SKM-1 treated with dmso at 0.1 percent for 144 hours (cell line): ENCODE measurements at regions not wholly inside any gene's neighbourhood (a gene's known extent, or its start where the extent isn't known, plus 50 kb on each side); places are given as distances from the start of the nearest gene placed in this dataset.

Source experiments
- DNase-seq: peaks from one replicate; lab custom pipeline; 2025; ENCODE audit not compliant: unreplicated experiment; lab: John Stamatoyannopoulos, UW

DNA sequence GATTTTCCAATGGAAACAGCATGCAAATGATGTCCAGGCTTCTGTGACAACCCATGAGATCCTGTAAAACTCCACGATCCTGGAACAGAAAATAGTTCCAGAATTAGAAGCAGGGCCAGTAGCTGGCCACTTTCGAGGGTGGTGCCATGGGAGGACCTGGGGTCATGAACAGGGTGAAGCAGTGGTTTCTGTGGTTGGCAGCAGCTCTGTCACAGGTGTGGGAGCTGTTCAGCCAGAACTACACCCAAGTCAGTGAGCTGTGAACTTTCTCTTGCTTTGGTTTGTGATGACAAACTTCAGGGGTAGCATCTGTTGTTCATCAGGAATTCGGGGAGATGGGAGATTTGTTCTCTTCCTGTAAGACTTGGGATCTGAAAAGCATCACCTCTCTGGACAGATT lies 314.4 kb upstream of the NT5C1B start:
- DNase-seq: no peak

GRCh38 chr2:18901242-18901641 lies 311.9 kb upstream of the NT5C1B start:
- DNase-seq: no peak

DNA sequence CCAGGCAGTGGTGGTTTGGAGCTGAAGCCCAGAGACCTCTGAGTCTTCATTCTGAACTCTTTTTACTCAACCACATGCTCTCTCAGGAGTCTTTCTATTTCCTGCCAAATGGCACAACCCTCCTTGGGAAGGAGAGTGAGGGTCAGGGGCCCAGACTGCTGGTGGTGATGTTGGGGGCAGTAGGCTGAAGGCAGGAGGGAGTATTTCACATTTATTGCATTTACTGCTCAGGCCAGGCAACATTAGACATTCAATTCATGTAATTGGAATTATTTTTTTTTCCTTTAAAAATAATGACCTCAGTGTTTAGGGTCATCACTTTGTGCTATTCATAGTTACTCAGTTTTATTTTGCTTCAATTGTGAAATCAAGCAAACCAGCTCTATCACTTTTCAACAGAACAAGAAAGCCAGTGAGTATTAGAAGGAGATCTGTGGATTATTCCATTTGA lies 311.3 kb upstream of the NT5C1B start:
- no peak for DNase-seq

DNA sequence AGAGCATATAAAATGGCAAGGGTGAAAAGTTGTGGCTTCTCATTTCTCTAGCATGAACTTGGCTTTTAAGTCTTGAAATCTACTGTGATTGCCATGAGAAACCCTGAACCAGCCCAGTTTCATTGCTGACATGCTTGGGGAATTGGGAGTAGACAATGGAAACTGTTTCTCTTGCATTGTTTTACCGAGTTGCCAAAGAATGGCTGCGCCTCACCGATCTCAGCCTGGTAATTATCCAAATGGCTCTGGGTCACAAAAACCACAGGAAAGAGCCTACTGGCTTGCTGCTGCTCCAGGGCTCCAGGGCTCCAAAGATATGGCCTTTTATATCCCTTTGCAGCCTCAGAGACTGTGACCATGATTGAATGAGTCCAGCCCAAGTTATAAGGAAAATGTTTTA lies 310.4 kb upstream of the NT5C1B start:
- no peak for DNase-seq

DNA sequence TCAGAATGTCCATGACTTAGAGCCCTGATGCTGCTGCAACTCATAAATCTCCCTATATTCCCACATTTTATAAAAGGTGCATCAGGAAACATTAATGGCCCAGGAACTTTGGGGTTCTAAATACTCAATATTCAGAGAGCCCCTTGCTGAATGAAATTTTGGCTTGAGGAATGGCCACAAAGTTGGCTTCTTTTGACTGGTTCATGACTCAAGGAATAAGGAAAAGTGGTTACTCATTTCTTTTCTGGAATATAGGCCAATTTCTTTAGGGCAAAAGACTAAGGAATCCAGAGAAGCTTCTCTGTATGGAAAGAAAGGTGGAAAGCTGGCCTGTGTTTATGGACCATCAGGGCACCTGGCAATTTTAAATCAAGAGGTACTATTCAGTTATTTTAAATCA lies 308.9 kb upstream of the NT5C1B start:
- DNase-seq: no peak

DNA sequence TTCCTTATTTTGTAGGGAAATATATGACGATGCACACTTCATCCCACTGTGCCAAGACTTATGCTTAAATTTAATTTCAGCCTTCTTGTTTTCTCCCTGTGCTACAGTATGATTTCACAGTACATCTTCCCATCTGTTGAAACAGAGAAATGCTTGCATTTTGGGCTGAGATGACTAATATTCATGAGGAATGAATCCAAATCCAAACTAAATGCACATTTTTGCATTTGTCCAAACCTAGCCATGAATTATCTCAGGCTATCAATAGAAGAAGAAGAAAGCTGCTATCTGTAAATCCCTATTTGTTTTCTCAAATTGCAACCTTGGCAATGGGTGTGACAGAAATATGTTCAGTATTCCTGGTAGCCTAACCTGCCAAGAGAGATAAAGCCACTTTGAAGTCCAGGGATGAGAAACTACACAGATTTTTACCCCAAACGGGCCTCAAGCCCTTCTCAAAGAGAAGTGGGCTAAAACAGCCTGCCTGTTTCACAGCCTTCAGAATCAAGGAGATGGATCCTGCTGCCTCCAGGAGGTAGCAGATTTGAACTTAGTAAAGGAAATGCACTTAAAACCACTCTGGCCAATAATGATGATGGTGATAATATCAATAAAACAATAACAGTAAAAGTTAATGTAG lies 306.9 kb upstream of the NT5C1B start:
- no peak for DNase-seq

- no peak for DNase-seq
Observed at GRCh38 chr2:18891600-18892345, 302.4 kb upstream of the NT5C1B start.

GRCh38 chr2:18889565-18890332 lies 300.4 kb upstream of the NT5C1B start:
- no peak for DNase-seq

DNA sequence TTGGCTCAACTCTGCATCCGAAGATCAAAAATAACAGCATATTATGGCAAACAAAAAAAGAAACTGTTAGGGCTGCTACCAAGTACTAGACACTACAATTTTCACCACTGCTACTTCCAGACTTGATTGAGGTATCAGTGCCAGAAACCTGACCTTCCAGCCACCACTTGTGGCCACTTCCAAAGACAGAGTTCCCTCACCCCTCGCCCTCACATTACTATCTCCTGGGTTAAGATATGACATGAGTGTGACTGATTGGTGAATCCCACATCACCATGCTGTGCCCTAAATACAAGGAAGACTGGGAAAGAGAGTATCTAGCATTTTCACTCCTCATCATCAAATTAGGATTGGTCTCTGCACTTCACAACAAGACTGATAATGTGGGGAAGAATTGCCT lies 296.1 kb upstream of the NT5C1B start:
- DNase-seq: no peak

DNA sequence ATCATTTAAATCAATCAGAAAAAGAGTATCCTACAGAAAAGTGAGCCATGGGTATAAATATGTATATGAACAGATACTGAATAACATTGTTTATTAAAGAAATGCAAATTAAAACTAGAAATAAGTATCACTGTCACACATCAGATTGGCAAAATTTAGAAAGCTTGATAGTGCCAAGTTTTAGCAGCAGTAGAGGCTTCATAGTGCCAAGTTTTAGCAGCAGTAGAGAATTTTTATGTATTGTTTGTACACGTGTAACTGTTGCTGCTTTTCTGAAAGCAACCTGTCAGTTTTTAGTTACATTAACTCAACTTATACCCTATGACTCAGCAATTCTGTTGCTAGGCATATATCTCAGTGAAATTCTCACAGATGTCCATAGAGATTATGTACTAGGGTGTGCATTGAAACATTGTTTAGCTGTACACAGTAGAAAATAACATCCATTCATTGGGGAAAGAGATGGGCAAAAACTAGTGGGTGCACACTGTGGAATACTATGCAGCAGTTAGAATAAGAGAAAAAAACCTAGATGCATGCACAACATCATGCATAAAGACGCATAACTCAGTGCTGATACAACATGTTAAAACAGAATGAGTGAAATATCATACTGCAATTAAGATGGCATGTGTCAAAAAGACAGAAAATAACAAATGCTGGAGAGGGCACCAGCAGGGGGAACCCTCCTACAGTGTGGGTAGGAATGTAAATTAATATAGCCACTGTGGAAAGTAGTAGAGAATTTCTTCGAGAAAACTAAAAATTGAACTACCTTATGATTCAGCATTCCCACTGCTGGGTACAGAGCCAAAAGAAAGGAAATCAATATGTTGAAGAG lies 294.5 kb upstream of the NT5C1B start:
- no peak for DNase-seq

DNA sequence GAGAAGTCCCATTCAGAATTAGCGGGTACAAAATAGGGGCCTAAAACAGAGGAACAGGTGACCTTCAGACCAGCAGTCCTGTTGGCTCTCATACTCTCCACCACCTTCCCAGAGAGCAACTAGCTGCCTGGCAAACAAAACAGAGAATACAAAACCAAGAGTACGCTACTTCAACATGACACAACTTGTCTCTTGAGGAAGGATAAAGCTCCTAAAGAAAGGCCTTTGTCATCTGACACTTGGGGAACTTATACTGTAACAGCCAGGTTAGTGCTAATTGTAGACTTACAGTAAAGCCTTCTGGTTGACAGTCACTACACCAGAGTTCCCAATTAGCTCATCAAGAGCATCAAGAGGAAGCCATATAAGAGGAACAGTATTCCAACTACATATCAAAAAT lies 282.1 kb upstream of the NT5C1B start:
- DNase-seq: no peak

DNA sequence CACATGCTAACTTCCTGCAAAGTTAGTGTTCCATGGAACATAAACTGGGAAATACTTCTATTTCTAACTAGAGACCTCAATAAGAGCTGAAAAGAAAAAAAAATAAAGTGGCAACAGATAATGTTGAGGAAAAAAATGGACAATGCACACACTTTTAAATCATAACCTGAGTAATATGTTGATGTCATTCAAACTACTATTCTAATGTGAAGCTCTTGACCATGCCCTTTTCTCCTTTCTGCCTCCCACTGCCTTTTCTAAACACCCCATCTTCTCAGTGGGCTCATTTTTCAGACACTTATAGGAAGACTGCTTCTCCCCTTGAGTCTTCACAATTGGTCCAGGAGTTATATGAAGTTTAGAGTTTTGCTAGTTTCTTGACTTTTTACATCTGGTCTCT lies 280.9 kb upstream of the NT5C1B start:
- no peak for DNase-seq

- no peak for DNase-seq
Observed at GRCh38 chr2:18861951-18862350, 272.6 kb upstream of the NT5C1B start.

DNA sequence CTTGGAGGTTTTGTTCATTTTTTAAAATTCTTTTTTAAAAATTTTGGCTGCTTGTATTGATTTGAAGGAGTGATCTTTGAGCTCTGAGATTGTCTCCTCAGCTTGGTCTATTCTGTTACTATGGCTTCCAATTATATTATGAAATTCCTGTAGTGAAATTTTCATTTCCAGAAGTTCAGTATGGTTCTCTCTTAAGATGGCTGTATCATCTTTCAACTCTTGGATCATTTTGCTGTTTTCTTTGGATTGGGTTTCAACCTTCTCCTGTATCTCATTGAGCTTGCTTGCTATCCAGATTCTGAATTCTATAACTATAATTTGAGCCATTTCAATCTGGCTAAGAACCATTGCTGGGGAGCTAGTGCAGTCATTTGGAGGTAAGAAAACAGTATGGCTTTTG lies 270.8 kb upstream of the NT5C1B start:
- DNase-seq: no peak

GRCh38 chr2:18856765-18857164 lies 267.4 kb upstream of the NT5C1B start:
- no peak for DNase-seq

- DNase-seq: no peak
Observed at GRCh38 chr2:18855027-18855426, 265.7 kb upstream of the NT5C1B start.

DNA sequence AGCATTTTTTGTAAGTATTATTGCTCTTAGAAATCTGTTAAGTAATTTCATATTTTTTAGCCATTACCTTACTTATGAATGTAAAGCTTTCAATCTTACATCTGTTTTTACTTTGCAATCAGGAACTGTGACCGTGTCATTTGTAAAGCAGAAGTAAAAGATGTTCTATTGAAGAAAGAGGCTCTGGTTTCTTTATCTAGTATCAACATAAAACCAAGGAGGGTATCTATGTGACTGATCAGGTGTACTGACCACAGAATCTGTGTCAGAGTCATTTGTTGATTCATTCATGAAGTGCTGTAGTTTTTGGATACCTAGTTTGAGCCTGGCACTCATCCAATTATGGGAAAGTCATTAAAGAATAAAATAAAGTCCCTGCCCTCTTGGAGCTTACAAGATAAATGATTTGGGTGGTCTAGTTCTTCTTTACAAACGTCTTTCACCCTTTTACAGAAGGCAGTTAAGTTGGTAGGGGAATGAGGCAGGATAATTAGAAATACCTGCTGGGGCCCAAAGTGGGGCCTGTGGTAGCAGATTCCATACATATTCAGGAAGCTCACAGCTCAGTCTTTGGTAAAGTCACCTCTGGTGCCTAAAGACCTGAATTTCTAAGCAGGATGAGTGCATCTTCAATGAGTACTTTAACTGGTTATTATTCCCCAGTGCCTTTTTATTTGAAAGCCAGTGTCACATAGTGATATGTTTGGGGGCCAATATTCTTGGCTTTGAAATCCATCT lies 260.6 kb upstream of the NT5C1B start:
- DNase-seq: no peak

DNA sequence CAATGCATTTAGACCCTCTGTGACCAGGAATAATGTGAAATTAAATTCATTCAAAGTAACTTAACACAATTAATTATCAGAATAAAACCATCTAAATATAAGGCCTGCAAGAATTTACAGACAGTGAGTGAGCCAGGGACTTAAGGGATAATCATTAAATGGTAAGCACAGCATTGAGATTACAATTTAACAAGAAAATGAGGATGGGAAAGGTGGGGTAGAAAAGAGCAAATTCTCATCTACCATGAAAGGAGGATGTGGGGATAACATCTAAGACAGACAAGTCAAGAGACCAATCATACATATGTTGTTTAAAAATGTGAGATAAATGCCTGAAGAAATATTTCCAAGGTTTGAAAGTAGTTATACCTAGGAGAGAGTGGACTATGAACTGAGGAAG lies 259.3 kb upstream of the NT5C1B start:
- no peak for DNase-seq

- no peak for DNase-seq
Observed at GRCh38 chr2:18845854-18846445, 256.6 kb upstream of the NT5C1B start.

GRCh38 chr2:18842836-18843235 lies 253.5 kb upstream of the NT5C1B start:
- no peak for DNase-seq
